GM12864 (cell line): ENCODE measurements at regions not wholly inside any gene's neighbourhood (a gene's known extent, or its start where the extent isn't known, plus 50 kb on each side); places are given as distances from the start of the nearest gene placed in this dataset.

Experiments
- DNase-seq: peaks from one replicate; pipeline ENCODE4 v3.0.0-alpha.2; 2011; ENCODE audit warnings: low read depth
- H3K4me3 ChIP-seq: 2 replicates; pipeline ENCODE4 v1.5.1; 2011; ENCODE audit warnings: mild to moderate bottlenecking, low read depth, low read length, control low read depth
- CTCF ChIP-seq: IDR thresholded peaks from 2 replicates; pipeline ENCODE4 v1.5.1; 2011; ENCODE audit warnings: low read depth, mild to moderate bottlenecking, moderate library complexity, low read length, control low read depth, inconsistent platforms; ENCODE audit errors: missing control alignments

- TF ChIP-seq CTCF: no peak
- no peak for DNase-seq
- H3K4me3 ChIP-seq: no peak overlapping the region
Measured at GRCh38 chr1:102084771-102085535, 88.2 kb upstream of the OLFM3 start.

- TF ChIP-seq CTCF: no peak
- no peak overlapping the region for H3K4me3 ChIP-seq
- DNase-seq: no peak
Measured at GRCh38 chr1:102083192-102083591, 86.5 kb upstream of the OLFM3 start.

GRCh38 chr1:102074874-102075273 lies 78.1 kb upstream of the OLFM3 start:
- no peak for TF ChIP-seq CTCF
- no peak for DNase-seq
- H3K4me3 ChIP-seq: no peak overlapping the region

- no peak for DNase-seq
- H3K4me3 ChIP-seq: no peak overlapping the region
- no peak for TF ChIP-seq CTCF
Measured at GRCh38 chr1:102071451-102071850, 74.7 kb upstream of the OLFM3 start.

- no peak for DNase-seq
- no peak overlapping the region for H3K4me3 ChIP-seq
- TF ChIP-seq CTCF: no peak
Measured at GRCh38 chr1:102050556-102050955, 53.8 kb upstream of the OLFM3 start.

GRCh38 chr1:102047724-102048123 lies 51.0 kb upstream of the OLFM3 start:
- no peak for TF ChIP-seq CTCF
- no peak overlapping the region for H3K4me3 ChIP-seq
- DNase-seq: no peak
